ENCODE measurements at regions not wholly inside any gene's neighbourhood (a gene's known extent, or its start where the extent isn't known, plus 50 kb on each side); places are given as distances from the start of the nearest gene placed in this dataset.

DNA sequence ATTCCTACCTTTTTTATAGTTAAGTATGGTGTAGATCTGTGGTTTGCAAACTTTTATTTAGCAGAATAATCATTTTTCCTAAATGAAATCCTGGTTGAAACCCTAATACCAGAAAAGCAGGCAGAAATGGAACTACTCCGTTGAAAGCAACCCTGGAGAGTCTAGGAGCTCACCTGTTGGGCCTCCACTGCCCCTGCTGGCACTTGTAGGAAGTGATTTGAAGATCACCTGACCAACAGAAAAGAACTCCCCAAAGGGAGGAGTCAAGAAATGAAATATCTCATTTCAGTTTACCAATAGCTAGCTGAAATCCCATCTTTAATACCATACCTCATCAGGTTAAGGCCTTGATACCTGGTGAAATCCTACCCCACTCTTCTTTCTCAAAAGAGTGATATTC lies 277.1 kb downstream of the KLHL13 start:
- ATAC-seq (no peak), DNase-seq (ENCODE audit: low spot score) (no peak), FAIRE-seq (no peak)
- Histone ChIP-seq H3K4me3 (replicated peaks in 1 of 3; ENCODE audit: insufficient read depth in 1 of 3, low read depth in 2 of 3, low read length in 3 of 3) (no peak overlapping the region), H3K9ac (ENCODE audit: insufficient read depth, low read depth, low read length) (no peak overlapping the region), H3K79me2 (ENCODE audit: insufficient read depth, low read length) (no peaks in the 10 kb centered on the region), H3K4me2 (ENCODE audit: low read depth, low read length) (no peak overlapping the region), H3K9me3 (ENCODE audit: low read length) (no peaks in the 10 kb centered on the region), H3K36me3 (replicated peaks in 1 of 2; ENCODE audit: control insufficient read depth in 1 of 2, insufficient read depth in 2 of 2, low read length in 2 of 2) (no peaks in the 10 kb centered on the region), H4K20me1 (ENCODE audit: insufficient read depth, low read length) (no peaks in the 10 kb centered on the region), H3K4me1 (ENCODE audit: insufficient read depth, low read length) (no peaks in the 10 kb centered on the region), H3K27me3 (ENCODE audit: control insufficient read depth in 1 of 2, insufficient read depth in 2 of 2, low read length in 2 of 2) (no peaks in the 10 kb centered on the region), H3K27ac (ENCODE audit: extremely low read length, insufficient read depth, low read length) (no peak overlapping the region), H2AFZ (ENCODE audit: low read length) (no peak overlapping the region)
- ChIA-PET CTCF (ENCODE audit: low intra/inter-chr PET ratio, low total read pairs) (no interaction called here), POLR2A (interaction anchor here (0.5 kb wide), 1 partner anchor 437 kb away, joined by 3 read pairs; no protein-coding TSS in a partner anchor)
- in situ Hi-C loops (cut with HindIII; ENCODE audit: extremely low pct_ligation_motif_present, low pct_unique_long_range_greater_than_20kb), result no loop called here
- TF ChIP-seq, protein P1, sequence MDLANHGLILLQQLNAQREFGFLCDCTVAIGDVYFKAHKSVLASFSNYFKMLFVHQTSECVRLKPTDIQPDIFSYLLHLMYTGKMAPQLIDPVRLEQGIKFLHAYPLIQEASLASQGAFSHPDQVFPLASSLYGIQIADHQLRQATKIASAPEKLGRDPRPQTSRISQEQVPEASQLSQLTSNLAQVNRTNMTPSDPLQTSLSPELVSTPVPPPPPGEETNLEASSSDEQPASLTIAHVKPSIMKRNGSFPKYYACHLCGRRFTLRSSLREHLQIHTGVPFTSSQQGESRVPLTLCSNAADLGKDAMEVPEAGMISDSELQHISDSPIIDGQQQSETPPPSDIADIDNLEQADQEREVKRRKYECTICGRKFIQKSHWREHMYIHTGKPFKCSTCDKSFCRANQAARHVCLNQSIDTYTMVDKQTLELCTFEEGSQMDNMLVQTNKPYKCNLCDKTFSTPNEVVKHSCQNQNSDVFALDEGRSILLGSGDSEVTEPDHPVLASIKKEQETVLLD (CRISPR knock-in tag; IDR thresholded peaks at IDR 0.05; ENCODE audit: low read depth), result no peak
- TF ChIP-seq ONECUT2 (CRISPR knock-in tag; IDR thresholded peaks at IDR 0.05) (no peak), SCMH1 (CRISPR knock-in tag; IDR thresholded peaks at IDR 0.05; ENCODE audit: borderline replicate concordance) (no peak), ZFP1 (CRISPR knock-in tag; IDR thresholded peaks at IDR 0.05) (no peak), BRD4 (CRISPR knock-in tag; IDR thresholded peaks at IDR 0.05) (no peak), SMC3 (IDR thresholded peaks at IDR 0.05; ENCODE audit: low read length) (no peak), ZC3H4 (CRISPR knock-in tag; IDR thresholded peaks at IDR 0.05; ENCODE audit: borderline replicate concordance) (no peak), SRSF1 (optimal IDR thresholded peaks at IDR 0.05; ENCODE audit: low read depth, low read length) (no peak), ZNF280D (CRISPR knock-in tag; IDR thresholded peaks at IDR 0.05) (no peak), CCAR2 (optimal IDR thresholded peaks at IDR 0.05; ENCODE audit: low read depth, low read length) (no peak)
- TF ChIP-seq, protein P2, sequence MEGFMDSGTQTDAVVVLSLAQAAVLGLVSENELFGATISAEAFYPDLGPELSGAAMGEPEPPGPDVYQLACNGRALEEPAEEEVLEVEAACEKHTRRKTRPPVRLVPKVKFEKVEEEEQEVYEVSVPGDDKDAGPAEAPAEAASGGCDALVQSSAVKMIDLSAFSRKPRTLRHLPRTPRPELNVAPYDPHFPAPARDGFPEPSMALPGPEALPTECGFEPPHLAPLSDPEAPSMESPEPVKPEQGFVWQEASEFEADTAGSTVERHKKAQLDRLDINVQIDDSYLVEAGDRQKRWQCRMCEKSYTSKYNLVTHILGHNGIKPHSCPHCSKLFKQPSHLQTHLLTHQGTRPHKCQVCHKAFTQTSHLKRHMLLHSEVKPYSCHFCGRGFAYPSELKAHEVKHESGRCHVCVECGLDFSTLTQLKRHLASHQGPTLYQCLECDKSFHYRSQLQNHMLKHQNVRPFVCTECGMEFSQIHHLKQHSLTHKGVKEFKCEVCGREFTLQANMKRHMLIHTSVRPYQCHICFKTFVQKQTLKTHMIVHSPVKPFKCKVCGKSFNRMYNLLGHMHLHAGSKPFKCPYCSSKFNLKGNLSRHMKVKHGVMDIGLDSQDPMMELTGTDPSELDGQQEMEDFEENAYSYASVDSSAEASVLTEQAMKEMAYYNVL (CRISPR knock-in tag; IDR thresholded peaks at IDR 0.05; ENCODE audit: borderline replicate concordance), result no peak
- TF ChIP-seq, protein P3, sequence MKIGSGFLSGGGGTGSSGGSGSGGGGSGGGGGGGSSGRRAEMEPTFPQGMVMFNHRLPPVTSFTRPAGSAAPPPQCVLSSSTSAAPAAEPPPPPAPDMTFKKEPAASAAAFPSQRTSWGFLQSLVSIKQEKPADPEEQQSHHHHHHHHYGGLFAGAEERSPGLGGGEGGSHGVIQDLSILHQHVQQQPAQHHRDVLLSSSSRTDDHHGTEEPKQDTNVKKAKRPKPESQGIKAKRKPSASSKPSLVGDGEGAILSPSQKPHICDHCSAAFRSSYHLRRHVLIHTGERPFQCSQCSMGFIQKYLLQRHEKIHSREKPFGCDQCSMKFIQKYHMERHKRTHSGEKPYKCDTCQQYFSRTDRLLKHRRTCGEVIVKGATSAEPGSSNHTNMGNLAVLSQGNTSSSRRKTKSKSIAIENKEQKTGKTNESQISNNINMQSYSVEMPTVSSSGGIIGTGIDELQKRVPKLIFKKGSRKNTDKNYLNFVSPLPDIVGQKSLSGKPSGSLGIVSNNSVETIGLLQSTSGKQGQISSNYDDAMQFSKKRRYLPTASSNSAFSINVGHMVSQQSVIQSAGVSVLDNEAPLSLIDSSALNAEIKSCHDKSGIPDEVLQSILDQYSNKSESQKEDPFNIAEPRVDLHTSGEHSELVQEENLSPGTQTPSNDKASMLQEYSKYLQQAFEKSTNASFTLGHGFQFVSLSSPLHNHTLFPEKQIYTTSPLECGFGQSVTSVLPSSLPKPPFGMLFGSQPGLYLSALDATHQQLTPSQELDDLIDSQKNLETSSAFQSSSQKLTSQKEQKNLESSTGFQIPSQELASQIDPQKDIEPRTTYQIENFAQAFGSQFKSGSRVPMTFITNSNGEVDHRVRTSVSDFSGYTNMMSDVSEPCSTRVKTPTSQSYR (CRISPR knock-in tag; IDR thresholded peaks at IDR 0.05; ENCODE audit: borderline replicate concordance), result no peak
- TF ChIP-seq, protein P4, sequence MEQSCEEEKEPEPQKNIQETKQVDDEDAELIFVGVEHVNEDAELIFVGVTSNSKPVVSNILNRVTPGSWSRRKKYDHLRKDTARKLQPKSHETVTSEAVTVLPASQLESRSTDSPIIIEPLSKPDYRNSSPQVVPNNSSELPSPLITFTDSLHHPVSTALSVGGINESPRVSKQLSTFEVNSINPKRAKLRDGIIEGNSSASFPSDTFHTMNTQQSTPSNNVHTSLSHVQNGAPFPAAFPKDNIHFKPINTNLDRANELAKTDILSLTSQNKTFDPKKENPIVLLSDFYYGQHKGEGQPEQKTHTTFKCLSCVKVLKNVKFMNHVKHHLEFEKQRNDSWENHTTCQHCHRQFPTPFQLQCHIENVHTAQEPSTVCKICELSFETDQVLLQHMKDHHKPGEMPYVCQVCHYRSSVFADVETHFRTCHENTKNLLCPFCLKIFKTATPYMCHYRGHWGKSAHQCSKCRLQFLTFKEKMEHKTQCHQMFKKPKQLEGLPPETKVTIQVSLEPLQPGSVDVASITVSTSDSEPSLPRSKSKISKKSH (CRISPR knock-in tag; IDR thresholded peaks at IDR 0.05; ENCODE audit: borderline replicate concordance), result no peak
- WGBS (ENCODE audit: low lambda C conversion rate), result 7% methylated on average over 1 of the region's 1 CpG
- intact Hi-C loops (cut with micrococcal nuclease; ENCODE audit: unreplicated experiment), result no loop called here
- BruUV-seq (replicated peaks), result no TSS peak

Data from HepG2 (cell line).